ENCODE measurements at regions not wholly inside any gene's neighbourhood (a gene's known extent, or its start where the extent isn't known, plus 50 kb on each side); places are given as distances from the start of the nearest gene placed in this dataset.
"Not testable (repeated sequence)": the region's sequence is repeated elsewhere in the genome, so short reads cannot be mapped to it uniquely, and the experiment has no call there.

DNA sequence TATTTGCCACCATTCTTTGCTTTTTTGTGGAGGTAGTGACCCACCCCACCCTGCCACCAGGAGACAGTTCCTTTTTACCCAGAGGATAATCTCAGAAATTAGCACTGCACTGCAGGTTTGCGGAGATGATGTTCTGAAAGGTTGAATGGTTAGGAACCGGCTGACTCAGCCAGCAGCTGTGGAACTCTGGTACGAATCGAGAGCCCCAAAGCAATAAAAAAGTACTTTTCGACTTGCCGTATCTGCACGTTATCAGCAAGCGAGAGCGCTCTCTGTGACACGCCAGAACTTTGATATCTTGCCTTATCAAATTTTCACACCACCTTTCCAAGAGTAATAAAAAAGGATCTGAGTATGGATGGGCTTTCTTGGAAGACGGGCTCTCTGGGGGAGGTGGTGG lies 96.3 kb upstream of the EEF2KMT start:
- H3K4me1 ChIP-seq (ENCODE audit: insufficient read depth, low read length) = no peaks in the 10 kb centered on the region
- H3K9me3 ChIP-seq (ENCODE audit: control insufficient read depth, insufficient read depth, low read length) = no peaks in the 10 kb centered on the region
- H3K36me3 ChIP-seq (ENCODE audit: insufficient read depth, low read length) = no peaks in the 10 kb centered on the region
- H3K9ac ChIP-seq (ENCODE audit: low read depth, low read length) = no peak overlapping the region

DNA sequence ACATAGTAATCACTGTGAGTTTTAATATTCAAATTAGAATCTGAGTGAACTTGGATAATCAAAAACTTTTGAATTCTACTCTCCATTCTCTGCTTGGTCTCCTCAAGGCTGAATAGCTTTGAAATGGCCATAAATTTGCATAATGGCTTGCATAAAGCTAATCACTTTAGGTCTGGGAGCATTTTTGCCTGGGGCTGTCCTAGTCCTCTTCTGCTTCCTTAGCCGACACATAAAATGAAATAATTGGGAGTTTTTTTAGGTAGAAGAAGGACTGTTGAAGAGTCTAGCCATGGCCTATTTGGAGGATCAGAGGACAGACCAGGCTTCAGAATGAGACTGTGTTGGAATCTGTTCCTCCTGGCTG lies 91.4 kb upstream of the EEF2KMT start:
- no peaks in the 10 kb centered on the region for H3K36me3 ChIP-seq (ENCODE audit: insufficient read depth, low read length)
- no peaks in the 10 kb centered on the region for H3K9me3 ChIP-seq (ENCODE audit: control insufficient read depth, insufficient read depth, low read length)
- H3K4me1 ChIP-seq (ENCODE audit: insufficient read depth, low read length) = no peaks in the 10 kb centered on the region
- no peak overlapping the region for H3K9ac ChIP-seq (ENCODE audit: low read depth, low read length)

GRCh38 chr16:5188318-5188988 lies 90.9 kb upstream of the EEF2KMT start:
- H3K9me3 ChIP-seq (ENCODE audit: control insufficient read depth, insufficient read depth, low read length) = no peaks in the 10 kb centered on the region
- no peaks in the 10 kb centered on the region for H3K4me1 ChIP-seq (ENCODE audit: insufficient read depth, low read length)
- H3K36me3 ChIP-seq (ENCODE audit: insufficient read depth, low read length) = no peaks in the 10 kb centered on the region
- no peak overlapping the region for H3K9ac ChIP-seq (ENCODE audit: low read depth, low read length)

DNA sequence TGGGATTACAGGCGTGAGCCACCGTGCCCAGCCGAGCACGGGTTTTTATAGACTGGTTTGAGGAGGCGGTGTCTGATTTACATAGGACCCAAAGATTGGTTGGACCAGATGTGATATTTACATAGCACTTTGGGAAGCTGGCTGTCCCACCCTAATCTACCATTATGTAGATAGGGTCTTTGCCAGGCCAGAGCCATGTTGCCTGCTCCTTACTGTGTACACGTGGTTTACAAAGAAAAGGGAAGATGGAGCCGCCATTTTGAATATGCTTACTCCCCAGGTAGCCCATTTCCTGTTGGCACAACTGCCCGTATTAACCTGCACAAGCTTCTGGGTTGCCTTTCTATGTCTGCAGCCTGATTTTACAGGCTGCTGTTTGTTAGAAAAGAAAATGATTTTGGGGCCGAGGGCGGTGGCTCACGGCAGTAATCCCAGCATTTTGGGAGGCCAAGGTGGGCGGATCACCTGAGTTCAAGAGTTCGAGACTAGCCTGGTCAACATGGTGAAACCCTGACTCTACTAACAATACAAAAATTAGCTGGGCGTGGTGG lies 89.9 kb upstream of the EEF2KMT start:
- H3K9ac ChIP-seq (ENCODE audit: low read depth, low read length) = no peak overlapping the region
- no peaks in the 10 kb centered on the region for H3K9me3 ChIP-seq (ENCODE audit: control insufficient read depth, insufficient read depth, low read length)
- no peaks in the 10 kb centered on the region for H3K36me3 ChIP-seq (ENCODE audit: insufficient read depth, low read length)
- H3K4me1 ChIP-seq (ENCODE audit: insufficient read depth, low read length) = no peaks in the 10 kb centered on the region

GRCh38 chr16:5186381-5186903 lies 88.8 kb upstream of the EEF2KMT start:
- no peak overlapping the region for H3K9ac ChIP-seq (ENCODE audit: low read depth, low read length)
- H3K4me1 ChIP-seq (ENCODE audit: insufficient read depth, low read length) = no peaks in the 10 kb centered on the region
- no peaks in the 10 kb centered on the region for H3K9me3 ChIP-seq (ENCODE audit: control insufficient read depth, insufficient read depth, low read length)
- H3K36me3 ChIP-seq (ENCODE audit: insufficient read depth, low read length) = no peaks in the 10 kb centered on the region

DNA sequence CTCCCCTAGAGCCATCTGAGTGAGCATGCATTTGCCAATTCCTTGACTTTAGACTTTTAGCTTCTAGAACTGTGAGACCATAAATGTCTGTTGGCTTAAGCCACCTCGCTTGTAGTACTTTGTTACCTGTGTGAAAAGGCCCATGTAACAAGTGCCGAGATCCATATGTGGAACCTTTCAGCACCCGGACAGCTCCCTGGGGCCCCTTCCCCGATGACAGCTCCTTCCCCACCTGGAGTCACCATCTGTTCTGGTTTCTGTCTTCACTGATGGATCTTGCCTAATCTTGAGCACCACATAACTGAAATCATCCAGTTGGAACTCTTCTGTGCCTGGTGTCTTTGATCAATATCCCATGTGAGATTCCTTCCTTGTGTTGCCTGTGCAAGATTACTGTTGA lies 78.9 kb upstream of the EEF2KMT start:
- Histone ChIP-seq H3K4me1 (ENCODE audit: insufficient read depth, low read length) (no peaks in the 10 kb centered on the region), H3K9me3 (ENCODE audit: control insufficient read depth, insufficient read depth, low read length) (no peaks in the 10 kb centered on the region; the same call in 1 of the 2 replicates), H3K36me3 (ENCODE audit: insufficient read depth, low read length) (no peaks in the 10 kb centered on the region), H3K9ac (ENCODE audit: low read depth, low read length) (no peak overlapping the region)

GRCh38 chr16:5175266-5175665 lies 77.7 kb upstream of the EEF2KMT start:
- no peaks in the 10 kb centered on the region for H3K36me3 ChIP-seq (ENCODE audit: insufficient read depth, low read length)
- no peak overlapping the region for H3K9ac ChIP-seq (ENCODE audit: low read depth, low read length)
- H3K9me3 ChIP-seq (ENCODE audit: control insufficient read depth, insufficient read depth, low read length) = no peaks in the 10 kb centered on the region; the same call in 1 of the 2 replicates
- H3K4me1 ChIP-seq (ENCODE audit: insufficient read depth, low read length) = no peaks in the 10 kb centered on the region

- Histone ChIP-seq H3K9ac (ENCODE audit: low read depth, low read length) (no peak overlapping the region), H3K36me3 (ENCODE audit: insufficient read depth, low read length) (no peaks in the 10 kb centered on the region), H3K9me3 (ENCODE audit: control insufficient read depth, insufficient read depth, low read length) (no peaks in the 10 kb centered on the region), H3K4me1 (ENCODE audit: insufficient read depth, low read length) (no peaks in the 10 kb centered on the region)
Measured at GRCh38 chr16:5166486-5166885, 68.9 kb upstream of the EEF2KMT start.

DNA sequence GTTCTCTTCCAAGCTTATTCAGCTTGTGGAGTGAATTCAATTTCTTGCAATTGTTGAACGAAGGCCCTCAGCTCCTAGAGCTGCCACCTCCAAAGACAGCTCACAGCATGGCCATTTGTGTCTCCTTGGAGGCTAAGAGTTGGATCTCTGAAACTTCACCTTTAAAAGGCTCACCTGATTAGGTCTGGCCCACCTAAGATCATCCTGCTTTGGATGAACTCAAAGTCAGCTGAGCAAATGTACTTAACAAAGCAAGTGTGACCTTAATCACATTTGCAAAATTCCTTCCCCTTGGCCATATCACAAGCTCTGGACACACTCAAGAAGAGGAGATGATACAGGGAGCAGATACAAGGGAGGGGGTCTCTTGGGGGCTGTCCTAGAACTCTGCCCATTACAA lies 67.8 kb upstream of the EEF2KMT start:
- not testable (repeated sequence) for H3K4me1 ChIP-seq (ENCODE audit: insufficient read depth, low read length); H3K9me3 ChIP-seq (ENCODE audit: control insufficient read depth, insufficient read depth, low read length); H3K36me3 ChIP-seq (ENCODE audit: insufficient read depth, low read length); H3K9ac ChIP-seq (ENCODE audit: low read depth, low read length)

- H3K36me3 ChIP-seq (ENCODE audit: insufficient read depth, low read length); H3K4me1 ChIP-seq (ENCODE audit: insufficient read depth, low read length); H3K9me3 ChIP-seq (ENCODE audit: control insufficient read depth, insufficient read depth, low read length); H3K9ac ChIP-seq (ENCODE audit: low read depth, low read length): not testable (repeated sequence)
Measured at GRCh38 chr16:5162801-5163200, 65.2 kb upstream of the EEF2KMT start.

- H3K36me3 ChIP-seq (ENCODE audit: insufficient read depth, low read length); H3K4me1 ChIP-seq (ENCODE audit: insufficient read depth, low read length); H3K9me3 ChIP-seq (ENCODE audit: control insufficient read depth, insufficient read depth, low read length); H3K9ac ChIP-seq (ENCODE audit: low read depth, low read length): not testable (repeated sequence)
Measured at GRCh38 chr16:5161888-5162287, 64.3 kb upstream of the EEF2KMT start.

- H3K4me1 ChIP-seq (ENCODE audit: insufficient read depth, low read length); H3K9ac ChIP-seq (ENCODE audit: low read depth, low read length); H3K9me3 ChIP-seq (ENCODE audit: control insufficient read depth, insufficient read depth, low read length); H3K36me3 ChIP-seq (ENCODE audit: insufficient read depth, low read length): not testable (repeated sequence)
Measured at GRCh38 chr16:5160010-5160409, 62.4 kb upstream of the EEF2KMT start.

- H3K9me3 ChIP-seq (ENCODE audit: control insufficient read depth, insufficient read depth, low read length); H3K36me3 ChIP-seq (ENCODE audit: insufficient read depth, low read length); H3K4me1 ChIP-seq (ENCODE audit: insufficient read depth, low read length); H3K9ac ChIP-seq (ENCODE audit: low read depth, low read length): not testable (repeated sequence)
Measured at GRCh38 chr16:5159537-5159936, 61.9 kb upstream of the EEF2KMT start.

DNA sequence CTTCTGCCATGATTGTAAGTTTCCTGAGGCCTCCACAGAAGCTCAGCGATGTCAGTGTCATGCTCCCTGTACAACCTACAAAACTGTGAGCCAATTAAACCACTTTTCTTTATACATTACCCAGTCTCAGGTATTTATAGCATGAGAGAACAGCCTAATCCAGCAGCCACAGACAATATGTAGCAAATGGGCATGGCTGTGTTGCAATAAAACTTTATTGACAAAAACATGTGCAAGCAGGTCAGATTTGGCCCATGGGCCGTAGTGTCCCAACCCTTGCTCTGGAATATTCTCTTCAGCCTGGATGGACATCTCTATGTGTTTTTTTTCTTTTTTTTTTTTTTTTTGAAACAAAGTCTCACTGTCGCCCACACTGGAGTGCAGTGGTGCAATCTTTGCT lies 60.9 kb upstream of the EEF2KMT start:
- Histone ChIP-seq H3K9me3 (ENCODE audit: control insufficient read depth, insufficient read depth, low read length) (no peaks in the 10 kb centered on the region), H3K36me3 (ENCODE audit: insufficient read depth, low read length) (no peaks in the 10 kb centered on the region), H3K4me1 (ENCODE audit: insufficient read depth, low read length) (no peaks in the 10 kb centered on the region), H3K9ac (ENCODE audit: low read depth, low read length) (no peak overlapping the region)

GRCh38 chr16:5156486-5156885 lies 58.9 kb upstream of the EEF2KMT start:
- H3K4me1 ChIP-seq (ENCODE audit: insufficient read depth, low read length) = not testable (repeated sequence)

More at GRCh38 chr16:5156486-5156885, 58.9 kb upstream of the EEF2KMT start:
- H3K36me3 ChIP-seq (ENCODE audit: insufficient read depth, low read length); H3K9ac ChIP-seq (ENCODE audit: low read depth, low read length); H3K9me3 ChIP-seq (ENCODE audit: control insufficient read depth, insufficient read depth, low read length): not testable (repeated sequence)
